ENCODE measurements at regions not wholly inside any gene's neighbourhood (a gene's known extent, or its start where the extent isn't known, plus 50 kb on each side); places are given as distances from the start of the nearest gene placed in this dataset.

GRCh38 chr7:27433581-27433980, 191.0 kb downstream of the EVX1 start:
- Histone ChIP-seq H2BK12ac (ENCODE audit: low read depth, low read length) (0 out of 2 replicates have a peak overlapping the region, but pooled peaks have one; percentile 55), H3K14ac (ENCODE audit: insufficient read length) (no peak overlapping the region), H3K27ac (ENCODE audit: low read depth, low read length) (no peak overlapping the region), H3K18ac (ENCODE audit: extremely low read depth, low read length) (no peak overlapping the region), H3K36me3 (ENCODE audit: control insufficient read depth in 2 of 4, insufficient read depth in 4 of 4, low read length in 3 of 4) (no peaks in the 10 kb centered on the region), H2AFZ (ENCODE audit: low read length) (no peak overlapping the region), H4K91ac (replicated peaks; ENCODE audit: insufficient read length, low read length) (no peak overlapping the region), H3K4me1 (replicated peaks in 1 of 4; ENCODE audit: control insufficient read depth in 3 of 4, insufficient read depth in 4 of 4, low read length in 3 of 4) (peaks cover 0 to 14% (median 10%) of the 10 kb centered on the region in 4 experiments), H2BK5ac (ENCODE audit: low read depth, low read length) (no peak overlapping the region), H4K8ac (ENCODE audit: extremely low read depth, insufficient read depth, low read length) (no peak overlapping the region), H3K4me2 (ENCODE audit: insufficient read depth in 1 of 2, low read depth in 2 of 2, low read length in 2 of 2) (peak overlapping the region; percentile 3 to 12; a peak in 1 of 4 replicates), H2BK120ac (replicated peaks; ENCODE audit: low read depth, low read length) (no peak overlapping the region), H3K79me1 (ENCODE audit: low read depth, low read length) (no peaks in the 10 kb centered on the region), H3K9ac (replicated peaks in 1 of 4; ENCODE audit: extremely low read depth in 1 of 4, low read depth in 3 of 4, low read length in 3 of 4) (no peak overlapping the region), H3K79me2 (ENCODE audit: control insufficient read depth in 1 of 2, insufficient read depth in 2 of 2, low read length in 2 of 2) (no peaks in the 10 kb centered on the region), H3K27me3 (replicated peaks in 1 of 4; ENCODE audit: control insufficient read depth in 3 of 4, extremely low read depth in 1 of 4, insufficient read depth in 3 of 4, low read length in 3 of 4) (no peaks in the 10 kb centered on the region), H3K4me3 (ENCODE audit: extremely low read depth in 1 of 4, insufficient read depth in 2 of 4, low read depth in 3 of 4, low read length in 4 of 4) (peak overlapping the region in 1 of 4 experiments; percentile 6; a peak in 1 of 8 replicates), H2BK15ac (ENCODE audit: low read length) (no peak overlapping the region), H2BK20ac (ENCODE audit: low read length) (no peak overlapping the region), H3K9me3 (ENCODE audit: insufficient read depth in 2 of 2, low read depth in 1 of 2, low read length in 1 of 2) (no peaks in the 10 kb centered on the region), H2AK5ac (ENCODE audit: low read depth, low read length) (no peak overlapping the region), H4K5ac (ENCODE audit: insufficient read length, low read depth, low read length) (no peak overlapping the region), H3K4ac (replicated peaks; ENCODE audit: insufficient read length, low read depth, low read length) (peak overlapping the region; percentile 48), H3K23me2 (ENCODE audit: low read depth, low read length) (no peaks in the 10 kb centered on the region), H3K23ac (ENCODE audit: insufficient read length) (no peak overlapping the region), H3K56ac (replicated peaks; ENCODE audit: insufficient read length, low read depth, low read length) (no peak overlapping the region), H4K20me1 (replicated peaks in 1 of 2; ENCODE audit: control insufficient read depth in 1 of 2, insufficient read depth in 2 of 2, low read length in 2 of 2) (no peaks in the 10 kb centered on the region)
- FAIRE-seq (peak; percentile 39), DNase-seq (ENCODE audit: low read depth in 1 of 2, low spot score in 2 of 2) (no peak)
- TF ChIP-seq, protein P1, sequence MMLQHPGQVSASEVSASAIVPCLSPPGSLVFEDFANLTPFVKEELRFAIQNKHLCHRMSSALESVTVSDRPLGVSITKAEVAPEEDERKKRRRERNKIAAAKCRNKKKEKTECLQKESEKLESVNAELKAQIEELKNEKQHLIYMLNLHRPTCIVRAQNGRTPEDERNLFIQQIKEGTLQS (IDR thresholded peaks at IDR 0.05; ENCODE audit: insufficient read depth, low read depth, low read length), result no peak
- TF ChIP-seq MAFK (IDR thresholded peaks at IDR 0.05; ENCODE audit: low read depth, low read length) (no peak), PHF8 (conservative IDR thresholded peaks at IDR 0.05; ENCODE audit: low read depth, low read length) (no peak), NRF1 (IDR thresholded peaks at IDR 0.05; ENCODE audit: low read depth, low read length) (no peak), KDM5A (IDR thresholded peaks at IDR 0.05; ENCODE audit: low read length) (no peak), RFX5 (IDR thresholded peaks at IDR 0.05; ENCODE audit: borderline replicate concordance, low read depth, low read length) (no peak), CREB1 (IDR thresholded peaks at IDR 0.05) (no peak), TCF12 (IDR thresholded peaks at IDR 0.05; ENCODE audit: low read depth, low read length) (no peak), SIX5 (IDR thresholded peaks at IDR 0.05; ENCODE audit: low read depth, low read length) (no peak), ATF2 (IDR thresholded peaks at IDR 0.05; ENCODE audit: low read length) (no peak)
- ChIA-PET CTCF (ENCODE audit: partially characterized antibody) (interaction anchor here (1.2 to 2.5 kb wide), 4 partner anchors 12 to 210 kb away, joined by 3 to 7 read pairs (median 4); no protein-coding TSS in a partner anchor), POLR2A (ENCODE audit: partially characterized antibody) (interaction anchor here (0.6 kb wide), 1 partner anchor 119 kb away, joined by 3 read pairs; no protein-coding TSS in a partner anchor)
- WGBS, 2 experiments (ENCODE audit: extremely low coverage in 1 of 2, insufficient coverage in 1 of 2, insufficient read length in 1 of 2, insufficient replicate concordance in 2 of 2, low coverage in 1 of 2, low lambda C conversion rate in 2 of 2, missing lambda C conversion rate in 1 of 2), result 13% methylated on average over 1 of the region's 1 CpG; no CpG with 5 or more reads in 1 of the 2 experiments
